ENCODE measurements at regions not wholly inside any gene's neighbourhood (a gene's known extent, or its start where the extent isn't known, plus 50 kb on each side); places are given as distances from the start of the nearest gene placed in this dataset.
"Not testable (repeated sequence)": the region's sequence is repeated elsewhere in the genome, so short reads cannot be mapped to it uniquely, and the experiment has no call there.

GRCh38 chr17:27952366-27952765 lies 59.2 kb upstream of the LYRM9 start:
- Histone ChIP-seq H3K4me3 (no peak overlapping the region), H3K9me3 (no peaks in the 10 kb centered on the region), H3K36me3 (no peaks in the 10 kb centered on the region), H3K27ac (no peak overlapping the region), H3K27me3 (peaks cover 0 to 13% (median 0%) of the 10 kb centered on the region in 3 donors), H3K4me1 (no peaks in the 10 kb centered on the region)
- intact Hi-C loops (cut with DNase I; ENCODE audit: low total_unique reads) = no loop called here
- 61 to 70% (median 62%) methylated on average over 7 of the region's 7 CpGs for WGBS, 5 donors
- no peak for DNase-seq
- no peak for TF ChIP-seq POLR2A (IDR thresholded peaks at IDR 0.05)
- no peak for TF ChIP-seq POLR2AphosphoS5 (IDR thresholded peaks at IDR 0.05)
- TF ChIP-seq EP300 (IDR thresholded peaks at IDR 0.05) = no peak
- no peak for TF ChIP-seq CTCF (IDR thresholded peaks at IDR 0.05)

GRCh38 chr17:27954548-27955495 lies 61.7 kb upstream of the LYRM9 start:
- no peak overlapping the region for H3K27ac ChIP-seq
- H3K27me3 ChIP-seq = peaks cover 0 to 13% (median 0%) of the 10 kb centered on the region in 3 donors
- intact Hi-C loops (cut with DNase I; ENCODE audit: low total_unique reads) = no loop called here
- H3K36me3 ChIP-seq = no peaks in the 10 kb centered on the region
- H3K9me3 ChIP-seq = no peaks in the 10 kb centered on the region
- no peak for DNase-seq
- WGBS, 5 donors = 53 to 67% (median 60%) methylated on average over 8 of the region's 8 CpGs
- H3K4me3 ChIP-seq = no peak overlapping the region
- no peak for TF ChIP-seq POLR2AphosphoS5 (IDR thresholded peaks at IDR 0.05)
- TF ChIP-seq CTCF (IDR thresholded peaks at IDR 0.05) = no peak
- no peak for TF ChIP-seq EP300 (IDR thresholded peaks at IDR 0.05)
- TF ChIP-seq POLR2A (IDR thresholded peaks at IDR 0.05) = no peak
- H3K4me1 ChIP-seq = no peaks in the 10 kb centered on the region

GRCh38 chr17:27956601-27957445 lies 63.7 kb upstream of the LYRM9 start:
- peak in 1 of 2 donors; percentile 30 for DNase-seq
- Histone ChIP-seq H3K27ac (no peak overlapping the region), H3K4me1 (no peaks in the 10 kb centered on the region), H3K27me3 (peaks cover 0 to 7% (median 0%) of the 10 kb centered on the region in 3 donors), H3K9me3 (no peaks in the 10 kb centered on the region), H3K36me3 (no peaks in the 10 kb centered on the region), H3K4me3 (no peak overlapping the region)
- intact Hi-C loops (cut with DNase I; ENCODE audit: low total_unique reads) = no loop called here
- 67 to 78% (median 76%) methylated on average over 13 of the region's 13 CpGs for WGBS, 5 donors
- TF ChIP-seq CTCF (IDR thresholded peaks at IDR 0.05) (no peak), POLR2AphosphoS5 (IDR thresholded peaks at IDR 0.05) (no peak)

GRCh38 chr17:27957446-27957793 lies 64.3 kb upstream of the LYRM9 start:
- H3K4me1 ChIP-seq; H3K36me3 ChIP-seq; H3K27me3 ChIP-seq; H3K27ac ChIP-seq; H3K4me3 ChIP-seq; intact Hi-C loops (cut with DNase I; ENCODE audit: low total_unique reads); DNase-seq; H3K9me3 ChIP-seq: not testable (repeated sequence)
- 68 to 89% (median 79%) methylated on average over 4 of the region's 4 CpGs for WGBS, 5 donors

Data from stomach (tissue), 8 donors.